GM12878 (cell line): ENCODE measurements at regions not wholly inside any gene's neighbourhood (a gene's known extent, or its start where the extent isn't known, plus 50 kb on each side); places are given as distances from the start of the nearest gene placed in this dataset.

Experiments
- CEBPB ChIP-seq, 2 experiments: fragments of 150-350 bp in 1 of 2; IDR thresholded peaks; 2 replicates each; pipeline ENCODE4 v1.6.1; 2012 to 2014; ENCODE audit warnings: low read depth in 2 of 2, low read length in 2 of 2, borderline replicate concordance in 1 of 2, inconsistent platforms in 1 of 2
- CTCF ChIP-seq, 3 experiments: IDR thresholded peaks in 2 of 3; conservative IDR thresholded peaks in 1 of 3; 2 replicates each; pipeline ENCODE4 v1.5.1; 2011; ENCODE audit warnings: low read depth in 3 of 3, low read length in 3 of 3, mild to moderate bottlenecking in 3 of 3, control low read depth in 2 of 3, moderate library complexity in 2 of 3, inconsistent platforms in 1 of 3, mixed read lengths in 1 of 3; ENCODE audit not compliant: control insufficient read depth in 2 of 3, insufficient read depth in 1 of 3; ENCODE audit errors: extremely low read depth in 1 of 3
- TF ChIP-seq, protein P1 (sequence below): fragments of 450-650 bp; IDR thresholded peaks from 2 replicates; pipeline ENCODE4 v1.6.1; 2017; ENCODE audit warnings: mild to moderate bottlenecking, moderate library complexity
- TF ChIP-seq, protein P2 (sequence below): IDR thresholded peaks from 2 replicates; pipeline ENCODE4 v1.6.1; 2011; ENCODE audit warnings: low read depth, low read length, improper control_type of control experiment, borderline replicate concordance

DNA sequence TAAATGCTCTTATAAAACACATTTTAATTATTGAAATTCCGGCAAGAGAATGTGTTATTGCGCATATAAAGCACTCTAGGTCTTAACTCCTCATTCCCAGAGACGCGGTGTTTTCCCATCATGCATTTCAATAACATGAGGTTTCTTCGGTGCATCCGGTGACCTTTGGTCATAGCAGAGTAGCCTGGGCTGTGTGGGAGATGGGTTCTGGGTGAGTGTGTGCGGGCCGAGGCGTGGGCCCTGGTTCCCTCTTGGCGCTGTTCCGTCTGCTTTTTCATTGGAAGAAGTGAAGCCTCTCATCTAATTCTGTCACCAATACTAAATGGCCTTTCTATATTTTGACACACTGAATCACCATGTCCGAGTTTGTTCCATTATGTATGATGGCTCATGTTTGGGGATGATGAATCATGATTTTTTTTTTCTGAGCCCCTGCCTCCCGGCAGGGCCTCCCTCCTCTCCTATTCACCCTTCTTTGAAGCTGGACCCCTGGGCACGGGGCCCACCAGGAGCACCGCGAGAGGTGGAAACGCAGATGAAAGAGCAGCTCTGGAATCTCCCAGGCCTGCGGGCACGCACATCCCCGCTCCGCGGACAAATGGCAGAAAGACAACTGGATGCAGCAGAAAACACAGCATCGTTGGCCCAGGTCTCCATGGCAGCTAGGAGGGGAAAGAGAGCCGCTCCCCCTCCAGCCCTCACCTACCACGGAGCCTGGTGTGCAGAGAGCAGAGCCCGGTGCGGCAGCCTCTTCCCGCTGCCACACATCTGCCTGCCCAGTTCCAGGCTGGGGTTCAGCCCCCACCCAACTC, 85.8 kb upstream of the HPCAL1 start:
- TF ChIP-seq CEBPB (IDR thresholded peaks at IDR 0.05; ENCODE audit: borderline replicate concordance in 1 of 2, low read depth in 2 of 2, low read length in 2 of 2) = no peak
- TF ChIP-seq, protein P1, sequence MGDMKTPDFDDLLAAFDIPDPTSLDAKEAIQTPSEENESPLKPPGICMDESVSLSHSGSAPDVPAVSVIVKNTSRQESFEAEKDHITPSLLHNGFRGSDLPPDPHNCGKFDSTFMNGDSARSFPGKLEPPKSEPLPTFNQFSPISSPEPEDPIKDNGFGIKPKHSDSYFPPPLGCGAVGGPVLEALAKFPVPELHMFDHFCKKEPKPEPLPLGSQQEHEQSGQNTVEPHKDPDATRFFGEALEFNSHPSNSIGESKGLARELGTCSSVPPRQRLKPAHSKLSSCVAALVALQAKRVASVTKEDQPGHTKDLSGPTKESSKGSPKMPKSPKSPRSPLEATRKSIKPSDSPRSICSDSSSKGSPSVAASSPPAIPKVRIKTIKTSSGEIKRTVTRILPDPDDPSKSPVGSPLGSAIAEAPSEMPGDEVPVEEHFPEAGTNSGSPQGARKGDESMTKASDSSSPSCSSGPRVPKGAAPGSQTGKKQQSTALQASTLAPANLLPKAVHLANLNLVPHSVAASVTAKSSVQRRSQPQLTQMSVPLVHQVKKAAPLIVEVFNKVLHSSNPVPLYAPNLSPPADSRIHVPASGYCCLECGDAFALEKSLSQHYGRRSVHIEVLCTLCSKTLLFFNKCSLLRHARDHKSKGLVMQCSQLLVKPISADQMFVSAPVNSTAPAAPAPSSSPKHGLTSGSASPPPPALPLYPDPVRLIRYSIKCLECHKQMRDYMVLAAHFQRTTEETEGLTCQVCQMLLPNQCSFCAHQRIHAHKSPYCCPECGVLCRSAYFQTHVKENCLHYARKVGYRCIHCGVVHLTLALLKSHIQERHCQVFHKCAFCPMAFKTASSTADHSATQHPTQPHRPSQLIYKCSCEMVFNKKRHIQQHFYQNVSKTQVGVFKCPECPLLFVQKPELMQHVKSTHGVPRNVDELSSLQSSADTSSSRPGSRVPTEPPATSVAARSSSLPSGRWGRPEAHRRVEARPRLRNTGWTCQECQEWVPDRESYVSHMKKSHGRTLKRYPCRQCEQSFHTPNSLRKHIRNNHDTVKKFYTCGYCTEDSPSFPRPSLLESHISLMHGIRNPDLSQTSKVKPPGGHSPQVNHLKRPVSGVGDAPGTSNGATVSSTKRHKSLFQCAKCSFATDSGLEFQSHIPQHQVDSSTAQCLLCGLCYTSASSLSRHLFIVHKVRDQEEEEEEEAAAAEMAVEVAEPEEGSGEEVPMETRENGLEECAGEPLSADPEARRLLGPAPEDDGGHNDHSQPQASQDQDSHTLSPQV = no peak
- no peak for TF ChIP-seq CTCF (IDR thresholded peaks at IDR 0.05 in 2 of 3, conservative IDR thresholded peaks at IDR 0.05 in 1 of 3; ENCODE audit: control insufficient read depth in 2 of 3, extremely low read depth in 1 of 3, insufficient read depth in 1 of 3, low read depth in 3 of 3, low read length in 3 of 3)
- TF ChIP-seq, protein P2, sequence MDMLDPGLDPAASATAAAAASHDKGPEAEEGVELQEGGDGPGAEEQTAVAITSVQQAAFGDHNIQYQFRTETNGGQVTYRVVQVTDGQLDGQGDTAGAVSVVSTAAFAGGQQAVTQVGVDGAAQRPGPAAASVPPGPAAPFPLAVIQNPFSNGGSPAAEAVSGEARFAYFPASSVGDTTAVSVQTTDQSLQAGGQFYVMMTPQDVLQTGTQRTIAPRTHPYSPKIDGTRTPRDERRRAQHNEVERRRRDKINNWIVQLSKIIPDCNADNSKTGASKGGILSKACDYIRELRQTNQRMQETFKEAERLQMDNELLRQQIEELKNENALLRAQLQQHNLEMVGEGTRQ = no peak
